H1 (cell line): ENCODE measurements at regions not wholly inside any gene's neighbourhood (a gene's known extent, or its start where the extent isn't known, plus 50 kb on each side); places are given as distances from the start of the nearest gene placed in this dataset.
A peak's percentile ranks its signal among the peaks of the same experiment; 100 is the strongest.

Source experiments
- CTCF ChIA-PET: fragments of 300-600 bp; sonication (Branson Sonifier 250); formaldehyde crosslinking; loops from one replicate; lab custom pipeline; 2021; ENCODE audit not compliant: partially characterized antibody; lab: Charles Lee
- POLR2A ChIA-PET: fragments of 300-600 bp; sonication (Branson Sonifier 250); formaldehyde crosslinking; loops from one replicate; lab custom pipeline; 2021; ENCODE audit warnings: inconsistent platforms; ENCODE audit not compliant: partially characterized antibody; lab: Charles Lee
- DNase-seq, 2 experiments: peaks; one replicate each; pipeline versions ENCODE4 v3.0.0 to v3.0.0-alpha.2; 2010 to 2022; ENCODE audit warnings: low spot score in 2 of 2, low read depth in 1 of 2, mixed read lengths in 1 of 2
- FAIRE-seq: peaks from 2 replicates; lab custom pipeline; 2011; peaks lifted over from hg19 to GRCh38; lab: Jason Lieb, UNC
- H2AFZ ChIP-seq: 2 replicates; pipeline ENCODE4 v1.8.1; 2012; ENCODE audit warnings: low read length, inconsistent platforms
- H2AK5ac ChIP-seq: 2 replicates; pipeline ENCODE4 v1.6.1; 2013; ENCODE audit warnings: low read depth, low read length
- H2BK120ac ChIP-seq: replicated peaks from 2 replicates; pipeline ENCODE3; 2013; ENCODE audit warnings: low read depth, low read length, inconsistent platforms
- H2BK12ac ChIP-seq: 2 replicates; pipeline ENCODE4 v1.6.1; 2013; ENCODE audit warnings: low read depth, low read length
- H2BK15ac ChIP-seq: 2 replicates; pipeline ENCODE4 v1.6.1; 2013; ENCODE audit warnings: low read length
- H2BK20ac ChIP-seq: 2 replicates; pipeline ENCODE4 v1.6.1; 2013; ENCODE audit warnings: low read length
- H2BK5ac ChIP-seq: 2 replicates; pipeline ENCODE4 v1.6.1; 2013; ENCODE audit warnings: low read depth, low read length
- H3K14ac ChIP-seq: 2 replicates; pipeline ENCODE4 v1.6.1; 2013; ENCODE audit warnings: inconsistent platforms; ENCODE audit not compliant: insufficient read length
- H3K18ac ChIP-seq: 2 replicates; pipeline ENCODE4 v1.6.1; 2013; ENCODE audit warnings: low read length; ENCODE audit errors: extremely low read depth
- H3K23ac ChIP-seq: 2 replicates; pipeline ENCODE4 v1.6.1; 2013; ENCODE audit warnings: inconsistent platforms; ENCODE audit not compliant: insufficient read length
- H3K23me2 ChIP-seq: 2 replicates; pipeline ENCODE4 v1.6.1; 2013; ENCODE audit warnings: low read depth, low read length
- H3K27ac ChIP-seq: 2 replicates; pipeline ENCODE4 v1.6.1; 2011; ENCODE audit warnings: low read depth, low read length, inconsistent platforms
- H3K27me3 ChIP-seq, 4 experiments: replicated peaks in 1 of 4; 1 replicate in 1 of 4; 2 replicates in 3 of 4; pipeline versions ENCODE4 v1.6.1 to v1.8.1; 2011 to 2013; ENCODE audit warnings: low read length in 3 of 4, mild to moderate bottlenecking in 3 of 4, inconsistent platforms in 2 of 4, mixed read lengths in 2 of 4, moderate library complexity in 1 of 4; ENCODE audit not compliant: control insufficient read depth in 3 of 4, insufficient read depth in 3 of 4; ENCODE audit errors: extremely low read depth in 1 of 4
- H3K36me3 ChIP-seq, 4 experiments: 2 replicates each; pipeline versions ENCODE4 v1.6.1 to v1.8.1; 2011 to 2013; ENCODE audit warnings: mild to moderate bottlenecking in 4 of 4, low read length in 3 of 4, moderate library complexity in 2 of 4, control low read depth in 1 of 4, inconsistent platforms in 1 of 4; ENCODE audit not compliant: insufficient read depth in 4 of 4, control insufficient read depth in 2 of 4
- H3K4ac ChIP-seq: replicated peaks from 2 replicates; pipeline ENCODE3; 2013; ENCODE audit warnings: low read length, low read depth, mixed read lengths, inconsistent platforms; ENCODE audit not compliant: insufficient read length
- H3K4me1 ChIP-seq, 4 experiments: replicated peaks in 1 of 4; 1 replicate in 1 of 4; 2 replicates in 3 of 4; pipeline versions ENCODE4 v1.6.1 to v1.8.1; 2011 to 2013; ENCODE audit warnings: low read length in 3 of 4, inconsistent platforms in 2 of 4, mixed read lengths in 1 of 4; ENCODE audit not compliant: insufficient read depth in 4 of 4, control insufficient read depth in 3 of 4
- H3K4me2 ChIP-seq, 2 experiments: 2 replicates each; pipeline versions ENCODE4 v1.6.1 to v1.8.1; 2011 to 2013; ENCODE audit warnings: low read depth in 2 of 2, low read length in 2 of 2, control low read depth in 1 of 2, inconsistent platforms in 1 of 2, mild to moderate bottlenecking in 1 of 2; ENCODE audit not compliant: insufficient read depth in 1 of 2
- H3K4me3 ChIP-seq, 4 experiments: fragments of 200-600, 300-600 bp in 1 of 4; sonication (generic), shearing (Covaris generic), sonication (Bioruptor Twin) in 1 of 4; 2 replicates each; pipeline versions ENCODE4 v1.5.1 to v1.8.1; 2011 to 2016; ENCODE audit warnings: low read length in 4 of 4, low read depth in 3 of 4, control low read depth in 2 of 4, inconsistent platforms in 2 of 4, mild to moderate bottlenecking in 2 of 4, mixed read lengths in 1 of 4, moderate library complexity in 1 of 4; ENCODE audit not compliant: insufficient read depth in 2 of 4; ENCODE audit errors: extremely low read depth in 1 of 4
- H3K56ac ChIP-seq: replicated peaks from 2 replicates; pipeline ENCODE3; 2013; ENCODE audit warnings: low read depth, mild to moderate bottlenecking, mixed read lengths, low read length, inconsistent platforms; ENCODE audit not compliant: insufficient read length
- H3K79me1 ChIP-seq: 2 replicates; pipeline ENCODE4 v1.6.1; 2013; ENCODE audit warnings: low read depth, low read length, control low read depth
- H3K79me2 ChIP-seq, 2 experiments: 2 replicates each; pipeline versions ENCODE4 v1.6.1 to v1.8.1; 2012 to 2013; ENCODE audit warnings: low read length in 2 of 2, mild to moderate bottlenecking in 2 of 2, inconsistent platforms in 1 of 2; ENCODE audit not compliant: insufficient read depth in 2 of 2, control insufficient read depth in 1 of 2
- H3K9ac ChIP-seq, 4 experiments: replicated peaks in 1 of 4; 1 replicate in 1 of 4; 2 replicates in 3 of 4; pipeline versions ENCODE4 v1.6.1 to v1.8.1; 2011 to 2013; ENCODE audit warnings: low read depth in 3 of 4, low read length in 3 of 4, control low read depth in 2 of 4, mild to moderate bottlenecking in 2 of 4, moderate library complexity in 2 of 4, inconsistent platforms in 1 of 4; ENCODE audit errors: extremely low read depth in 1 of 4
- H3K9me3 ChIP-seq, 2 experiments: 2 replicates each; pipeline versions ENCODE4 v1.6.1 to v1.8.1; 2012 to 2013; ENCODE audit warnings: mild to moderate bottlenecking in 2 of 2, moderate library complexity in 2 of 2, control low read depth in 1 of 2, inconsistent platforms in 1 of 2, low read depth in 1 of 2, low read length in 1 of 2, mixed read lengths in 1 of 2; ENCODE audit not compliant: insufficient read depth in 2 of 2
- H4K20me1 ChIP-seq, 2 experiments: replicated peaks in 1 of 2; 2 replicates each; pipeline versions ENCODE3 to v1.8.1; 2011 to 2013; ENCODE audit warnings: inconsistent platforms in 2 of 2, low read length in 2 of 2, mild to moderate bottlenecking in 1 of 2; ENCODE audit not compliant: insufficient read depth in 2 of 2, control insufficient read depth in 1 of 2
- H4K5ac ChIP-seq: 2 replicates; pipeline ENCODE4 v1.6.1; 2013; ENCODE audit warnings: low read length, low read depth, mixed read lengths, inconsistent platforms; ENCODE audit not compliant: insufficient read length
- H4K8ac ChIP-seq: 2 replicates; pipeline ENCODE4 v1.8.0; 2013; ENCODE audit warnings: mild to moderate bottlenecking, moderate library complexity, low read length, inconsistent platforms; ENCODE audit not compliant: insufficient read depth; ENCODE audit errors: extremely low read depth
- H4K91ac ChIP-seq: replicated peaks from 2 replicates; pipeline ENCODE3; 2013; ENCODE audit warnings: low read length, mixed read lengths, inconsistent platforms; ENCODE audit not compliant: insufficient read length
- FOSL1 ChIP-seq: IDR thresholded peaks from 2 replicates; pipeline ENCODE4 v1.6.1; 2011; ENCODE audit warnings: mild to moderate bottlenecking, low read depth, low read length, moderate library complexity; ENCODE audit not compliant: insufficient read depth
- WGBS, 2 experiments: shearing (Covaris generic) in 1 of 2; methylation state at CpG; one replicate each; pipeline versions ENCODE4 v1.1.6 to v1.1.7; 2013 to 2015; ENCODE audit warnings: low lambda C conversion rate in 2 of 2, mixed read lengths in 2 of 2, inconsistent platforms in 1 of 2, low coverage in 1 of 2, missing lambda C conversion rate in 1 of 2; ENCODE audit not compliant: insufficient replicate concordance in 2 of 2, insufficient coverage in 1 of 2, insufficient read length in 1 of 2; ENCODE audit errors: extremely low coverage in 1 of 2, missing lambda C conversion rate in 1 of 2; 5-methylcytosine and 5-hydroxymethylcytosine counted together

DNA sequence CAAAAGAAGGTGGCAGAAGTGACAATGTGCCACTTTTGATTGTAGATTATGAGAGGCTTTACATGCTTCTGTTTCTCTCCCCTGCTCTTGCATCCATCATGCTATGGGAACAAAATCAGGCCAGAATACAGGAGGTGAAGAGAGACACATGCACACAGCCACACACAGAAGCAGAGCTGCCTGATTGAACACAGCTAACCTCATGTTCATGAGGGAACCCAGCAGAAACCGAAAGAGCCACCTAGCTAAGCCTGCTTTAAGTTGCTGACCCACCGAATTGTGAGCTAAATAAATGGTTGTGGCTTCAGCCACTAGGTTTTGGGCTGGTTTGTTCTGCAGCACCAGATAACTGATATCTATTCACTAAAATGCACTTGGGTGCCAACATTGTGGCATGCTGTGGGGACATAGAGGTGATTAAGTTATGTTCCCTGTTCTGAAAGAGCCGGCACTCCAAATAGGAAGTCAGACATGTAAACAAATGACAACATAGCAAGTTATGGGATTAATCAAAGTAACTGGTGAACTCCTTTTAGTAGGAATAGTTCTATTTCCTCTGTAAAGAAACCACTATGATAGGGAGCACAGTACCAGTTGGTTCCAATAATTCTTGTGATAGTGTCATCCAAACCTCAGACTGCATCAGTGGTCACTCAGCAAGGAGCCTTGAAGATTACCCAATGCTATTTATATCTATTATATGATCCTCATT, 93.6 kb upstream of the TNC start:
- no peak overlapping the region for H4K91ac ChIP-seq
- H3K9ac ChIP-seq = no peak overlapping the region
- no peaks in the 10 kb centered on the region for H3K27me3 ChIP-seq
- H3K18ac ChIP-seq = no peak overlapping the region
- H2BK120ac ChIP-seq = peak overlapping the region; percentile 25
- H3K79me1 ChIP-seq = no peaks in the 10 kb centered on the region
- H4K8ac ChIP-seq = no peak overlapping the region
- H3K36me3 ChIP-seq = no peaks in the 10 kb centered on the region
- H3K23ac ChIP-seq = no peak overlapping the region
- CTCF ChIA-PET = interaction anchor here (0.7 to 1.5 kb wide), 3 partner anchors 8 to 312 kb away, joined by 3 to 5 read pairs (median 3); no protein-coding TSS in a partner anchor
- DNase-seq (no peak), FAIRE-seq (no peak)
- no peak overlapping the region for H2BK5ac ChIP-seq
- no peaks in the 10 kb centered on the region for H4K20me1 ChIP-seq
- no peak overlapping the region for H3K4me2 ChIP-seq
- no peak overlapping the region for H3K4ac ChIP-seq
- H2BK12ac ChIP-seq = no peak overlapping the region
- WGBS, 2 experiments = 86% methylated on average over 3 of the region's 3 CpGs; no CpG with 5 or more reads in 1 of the 2 experiments
- H3K9me3 ChIP-seq = no peaks in the 10 kb centered on the region
- no peak overlapping the region for H2AK5ac ChIP-seq
- H3K27ac ChIP-seq = no peak overlapping the region
- no peak overlapping the region for H3K14ac ChIP-seq
- H2BK15ac ChIP-seq = no peak overlapping the region
- no peak for TF ChIP-seq FOSL1
- no peaks in the 10 kb centered on the region for H3K23me2 ChIP-seq
- H3K4me3 ChIP-seq = no peak overlapping the region
- H2BK20ac ChIP-seq = no peak overlapping the region
- peak overlapping the region; percentile 10 for H4K5ac ChIP-seq
- peaks cover 0 to 2% (median 0%) of the 10 kb centered on the region in 4 experiments; a peak in 1 of 7 replicates for H3K4me1 ChIP-seq
- H3K56ac ChIP-seq = no peak overlapping the region
- POLR2A ChIA-PET = interaction anchor here (2.6 kb wide), 1 partner anchor 12 kb away, joined by 6 read pairs; no protein-coding TSS in a partner anchor
- no peaks in the 10 kb centered on the region for H3K79me2 ChIP-seq
- H2AFZ ChIP-seq = peak overlapping the region; percentile 18; the same call in 1 of the 2 replicates
